ENCODE measurements at regions not wholly inside any gene's neighbourhood (a gene's known extent, or its start where the extent isn't known, plus 50 kb on each side); places are given as distances from the start of the nearest gene placed in this dataset.

GRCh38 chr7:119756687-119757086 lies 516.3 kb upstream of the KCND2 start:
- Mint-ChIP-seq H3K4me1 (no peaks in the 10 kb centered on the region), H3K27ac (no peak overlapping the region), H3K4me3 (no peak overlapping the region), H3K9me3 (ENCODE audit: low read depth) (peaks cover 2% of the 10 kb centered on the region), H3K27me3 (no peaks in the 10 kb centered on the region), H3K36me3 (ENCODE audit: low read depth) (no peaks in the 10 kb centered on the region)
- intact Hi-C loops (cut with DNase I, micrococcal nuclease), result no loop called here
- DNase-seq, result no peak
- ATAC-seq, result no peak
- POLR2A ChIA-PET, result no interaction called here
- CTCF ChIA-PET, result no interaction called here

- Mint-ChIP-seq H3K27me3 (no peaks in the 10 kb centered on the region), H3K9me3 (ENCODE audit: low read depth) (peaks cover 2% of the 10 kb centered on the region), H3K4me3 (no peak overlapping the region), H3K36me3 (ENCODE audit: low read depth) (no peaks in the 10 kb centered on the region), H3K27ac (no peak overlapping the region), H3K4me1 (no peaks in the 10 kb centered on the region)
- intact Hi-C loops (cut with DNase I, micrococcal nuclease), result no loop called here
- no peak for ATAC-seq
- ChIA-PET POLR2A (no interaction called here), CTCF (interaction anchor here (0.6 kb wide), 1 partner anchor 45 kb away, joined by 3 read pairs; no protein-coding TSS in a partner anchor)
- no peak for DNase-seq
These were observed 514.7 kb upstream of the KCND2 start for GRCh38 chr7:119758254-119758653.

- no peaks in the 10 kb centered on the region for H3K27me3 Mint-ChIP-seq
- H3K4me3 Mint-ChIP-seq, result no peak overlapping the region
- intact Hi-C loops (cut with DNase I, micrococcal nuclease), result no loop called here
- POLR2A ChIA-PET, result no interaction called here
- no peaks in the 10 kb centered on the region for H3K4me1 Mint-ChIP-seq
- no peak overlapping the region for H3K27ac Mint-ChIP-seq
- DNase-seq (no peak), ATAC-seq (no peak)
- H3K36me3 Mint-ChIP-seq (ENCODE audit: low read depth), result no peaks in the 10 kb centered on the region
- H3K9me3 Mint-ChIP-seq (ENCODE audit: low read depth), result no peaks in the 10 kb centered on the region
- CTCF ChIA-PET, result no interaction called here
These were observed 511.2 kb upstream of the KCND2 start for GRCh38 chr7:119761776-119762175.

- ChIA-PET POLR2A (no interaction called here), CTCF (no interaction called here)
- Mint-ChIP-seq H3K27ac (no peak overlapping the region), H3K4me1 (no peaks in the 10 kb centered on the region), H3K27me3 (no peaks in the 10 kb centered on the region), H3K9me3 (ENCODE audit: low read depth) (peaks cover 4% of the 10 kb centered on the region), H3K4me3 (no peak overlapping the region), H3K36me3 (ENCODE audit: low read depth) (no peaks in the 10 kb centered on the region)
- DNase-seq (no peak), ATAC-seq (no peak)
- intact Hi-C loops (cut with DNase I, micrococcal nuclease), result no loop called here
These were observed 490.7 kb upstream of the KCND2 start for GRCh38 chr7:119782286-119782685.

- no peak for ATAC-seq
- H3K36me3 Mint-ChIP-seq (ENCODE audit: low read depth), result no peaks in the 10 kb centered on the region
- CTCF ChIA-PET, result no interaction called here
- POLR2A ChIA-PET, result no interaction called here
- DNase-seq, result no peak
- intact Hi-C loops (cut with DNase I, micrococcal nuclease), result no loop called here
- no peak overlapping the region for H3K27ac Mint-ChIP-seq
- no peak overlapping the region for H3K4me3 Mint-ChIP-seq
- H3K27me3 Mint-ChIP-seq, result no peaks in the 10 kb centered on the region
- no peaks in the 10 kb centered on the region for H3K4me1 Mint-ChIP-seq
- H3K9me3 Mint-ChIP-seq (ENCODE audit: low read depth), result peaks cover 7% of the 10 kb centered on the region
These were observed 489.2 kb upstream of the KCND2 start for GRCh38 chr7:119783799-119784198.

- no peaks in the 10 kb centered on the region for H3K4me1 Mint-ChIP-seq
- intact Hi-C loops (cut with DNase I, micrococcal nuclease), result no loop called here
- CTCF ChIA-PET, result interaction anchor here (0.6 kb wide), 1 partner anchor 924 kb away, joined by 3 read pairs; no protein-coding TSS in a partner anchor
- H3K36me3 Mint-ChIP-seq (ENCODE audit: low read depth), result no peaks in the 10 kb centered on the region
- DNase-seq, result no peak
- no peaks in the 10 kb centered on the region for H3K27me3 Mint-ChIP-seq
- ATAC-seq, result no peak
- POLR2A ChIA-PET, result no interaction called here
- H3K9me3 Mint-ChIP-seq (ENCODE audit: low read depth), result peaks cover 5% of the 10 kb centered on the region
- H3K27ac Mint-ChIP-seq, result no peak overlapping the region
- no peak overlapping the region for H3K4me3 Mint-ChIP-seq
These were observed 470.8 kb upstream of the KCND2 start for GRCh38 chr7:119802147-119802546.

- intact Hi-C loops (cut with DNase I, micrococcal nuclease), result no loop called here
- ChIA-PET CTCF (no interaction called here), POLR2A (no interaction called here)
- Mint-ChIP-seq H3K27ac (no peak overlapping the region), H3K27me3 (no peaks in the 10 kb centered on the region), H3K9me3 (ENCODE audit: low read depth) (peaks cover 15% of the 10 kb centered on the region), H3K4me3 (no peak overlapping the region), H3K36me3 (ENCODE audit: low read depth) (no peaks in the 10 kb centered on the region), H3K4me1 (no peaks in the 10 kb centered on the region)
- no peak for DNase-seq
- no peak for ATAC-seq
These were observed 447.8 kb upstream of the KCND2 start for GRCh38 chr7:119825091-119825655.

- H3K4me1 Mint-ChIP-seq, result no peaks in the 10 kb centered on the region
- POLR2A ChIA-PET, result no interaction called here
These were observed 446.4 kb upstream of the KCND2 start for GRCh38 chr7:119826547-119826946.

GRCh38 chr7:119838444-119838843 lies 434.5 kb upstream of the KCND2 start:
- CTCF ChIA-PET, result no interaction called here
- H3K9me3 Mint-ChIP-seq (ENCODE audit: low read depth), result peaks cover 10% of the 10 kb centered on the region
- intact Hi-C loops (cut with DNase I, micrococcal nuclease), result no loop called here
- POLR2A ChIA-PET, result no interaction called here
- H3K27me3 Mint-ChIP-seq, result no peaks in the 10 kb centered on the region
- no peak for ATAC-seq
- no peaks in the 10 kb centered on the region for H3K4me1 Mint-ChIP-seq
- no peaks in the 10 kb centered on the region for H3K36me3 Mint-ChIP-seq (ENCODE audit: low read depth)
- DNase-seq, result no peak
- no peak overlapping the region for H3K4me3 Mint-ChIP-seq
- H3K27ac Mint-ChIP-seq, result no peak overlapping the region

More at GRCh38 chr7:119826547-119826946, 446.4 kb upstream of the KCND2 start:
- ATAC-seq (no peak), DNase-seq (no peak)
- no peaks in the 10 kb centered on the region for H3K36me3 Mint-ChIP-seq (ENCODE audit: low read depth)
- H3K27ac Mint-ChIP-seq, result no peak overlapping the region
- CTCF ChIA-PET, result no interaction called here
- peaks cover 11% of the 10 kb centered on the region for H3K9me3 Mint-ChIP-seq (ENCODE audit: low read depth)
- intact Hi-C loops (cut with DNase I, micrococcal nuclease), result no loop called here
- no peaks in the 10 kb centered on the region for H3K27me3 Mint-ChIP-seq
- no peak overlapping the region for H3K4me3 Mint-ChIP-seq

- Mint-ChIP-seq H3K4me3 (no peak overlapping the region), H3K4me1 (no peaks in the 10 kb centered on the region), H3K27me3 (no peaks in the 10 kb centered on the region), H3K27ac (no peak overlapping the region), H3K9me3 (ENCODE audit: low read depth) (peaks cover 18% of the 10 kb centered on the region), H3K36me3 (ENCODE audit: low read depth) (no peaks in the 10 kb centered on the region)
- ATAC-seq (no peak), DNase-seq (no peak)
- ChIA-PET POLR2A (no interaction called here), CTCF (no interaction called here)
- intact Hi-C loops (cut with DNase I, micrococcal nuclease), result no loop called here
These were observed 430.6 kb upstream of the KCND2 start for GRCh38 chr7:119842337-119842736.

- H3K27me3 Mint-ChIP-seq, result no peaks in the 10 kb centered on the region
- no peak overlapping the region for H3K27ac Mint-ChIP-seq
- no peak for ATAC-seq
- peaks cover 18% of the 10 kb centered on the region for H3K9me3 Mint-ChIP-seq (ENCODE audit: low read depth)
- no peak overlapping the region for H3K4me3 Mint-ChIP-seq
- no peaks in the 10 kb centered on the region for H3K4me1 Mint-ChIP-seq
- POLR2A ChIA-PET, result no interaction called here
- CTCF ChIA-PET, result no interaction called here
- intact Hi-C loops (cut with DNase I, micrococcal nuclease), result no loop called here
- no peaks in the 10 kb centered on the region for H3K36me3 Mint-ChIP-seq (ENCODE audit: low read depth)
- DNase-seq, result no peak
These were observed 430.2 kb upstream of the KCND2 start for GRCh38 chr7:119842786-119843185.

- Mint-ChIP-seq H3K4me1 (no peaks in the 10 kb centered on the region), H3K27ac (no peak overlapping the region), H3K36me3 (ENCODE audit: low read depth) (no peaks in the 10 kb centered on the region), H3K4me3 (no peak overlapping the region), H3K27me3 (no peaks in the 10 kb centered on the region), H3K9me3 (ENCODE audit: low read depth) (peaks cover 1% of the 10 kb centered on the region)
- ChIA-PET POLR2A (no interaction called here), CTCF (no interaction called here)
- no peak for DNase-seq
- ATAC-seq, result no peak
- intact Hi-C loops (cut with DNase I, micrococcal nuclease), result no loop called here
These were observed 411.6 kb upstream of the KCND2 start for GRCh38 chr7:119861385-119861784.

- intact Hi-C loops (cut with DNase I, micrococcal nuclease), result no loop called here
These were observed 404.6 kb upstream of the KCND2 start for GRCh38 chr7:119868387-119868786.

More at GRCh38 chr7:119868387-119868786, 404.6 kb upstream of the KCND2 start:
- Mint-ChIP-seq H3K4me3 (no peak overlapping the region), H3K36me3 (ENCODE audit: low read depth) (no peaks in the 10 kb centered on the region), H3K9me3 (ENCODE audit: low read depth) (no peaks in the 10 kb centered on the region), H3K4me1 (no peaks in the 10 kb centered on the region), H3K27me3 (no peaks in the 10 kb centered on the region), H3K27ac (no peak overlapping the region)
- ATAC-seq (no peak), DNase-seq (no peak)
- ChIA-PET POLR2A (no interaction called here), CTCF (no interaction called here)

Measured in activated CD4-positive, alpha-beta T cell treated with anti-CD3 and anti-CD28 coated beads for 36 hours (primary cell).